ENCODE measurements at regions not wholly inside any gene's neighbourhood (a gene's known extent, or its start where the extent isn't known, plus 50 kb on each side); places are given as distances from the start of the nearest gene placed in this dataset.

- TF ChIP-seq HCFC1 (IDR thresholded peaks at IDR 0.05; ENCODE audit: low read length) (no peak), POLR2A (IDR thresholded peaks at IDR 0.05; ENCODE audit: low read depth, low read length) (no peak), EP300 (IDR thresholded peaks at IDR 0.05; ENCODE audit: borderline replicate concordance in 1 of 2, control insufficient read depth in 1 of 2, low read depth in 2 of 2, low read length in 2 of 2) (no peak), FOXK2 (IDR thresholded peaks at IDR 0.05) (no peak), KDM1A (IDR thresholded peaks at IDR 0.05; ENCODE audit: borderline replicate concordance) (no peak), ATF2 (IDR thresholded peaks at IDR 0.05; ENCODE audit: low read length) (no peak), SP1 (IDR thresholded peaks at IDR 0.05; ENCODE audit: low read depth, low read length) (no peak), BRCA1 (IDR thresholded peaks at IDR 0.05; ENCODE audit: low read depth, low read length) (no peak), NR2C2 (IDR thresholded peaks at IDR 0.05; ENCODE audit: borderline replicate concordance, control insufficient read depth, insufficient read length, low read depth) (no peak), MEF2A (IDR thresholded peaks at IDR 0.05; ENCODE audit: insufficient read depth, low read depth, low read length) (no peak), RBBP5 (conservative IDR thresholded peaks at IDR 0.05) (no peak), TCF3 (IDR thresholded peaks at IDR 0.05; ENCODE audit: borderline replicate concordance, insufficient read depth, low read depth, low read length) (no peak)
- TF ChIP-seq, protein P1, sequence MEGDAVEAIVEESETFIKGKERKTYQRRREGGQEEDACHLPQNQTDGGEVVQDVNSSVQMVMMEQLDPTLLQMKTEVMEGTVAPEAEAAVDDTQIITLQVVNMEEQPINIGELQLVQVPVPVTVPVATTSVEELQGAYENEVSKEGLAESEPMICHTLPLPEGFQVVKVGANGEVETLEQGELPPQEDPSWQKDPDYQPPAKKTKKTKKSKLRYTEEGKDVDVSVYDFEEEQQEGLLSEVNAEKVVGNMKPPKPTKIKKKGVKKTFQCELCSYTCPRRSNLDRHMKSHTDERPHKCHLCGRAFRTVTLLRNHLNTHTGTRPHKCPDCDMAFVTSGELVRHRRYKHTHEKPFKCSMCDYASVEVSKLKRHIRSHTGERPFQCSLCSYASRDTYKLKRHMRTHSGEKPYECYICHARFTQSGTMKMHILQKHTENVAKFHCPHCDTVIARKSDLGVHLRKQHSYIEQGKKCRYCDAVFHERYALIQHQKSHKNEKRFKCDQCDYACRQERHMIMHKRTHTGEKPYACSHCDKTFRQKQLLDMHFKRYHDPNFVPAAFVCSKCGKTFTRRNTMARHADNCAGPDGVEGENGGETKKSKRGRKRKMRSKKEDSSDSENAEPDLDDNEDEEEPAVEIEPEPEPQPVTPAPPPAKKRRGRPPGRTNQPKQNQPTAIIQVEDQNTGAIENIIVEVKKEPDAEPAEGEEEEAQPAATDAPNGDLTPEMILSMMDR (IDR thresholded peaks at IDR 0.05 in 2 of 3, conservative IDR thresholded peaks at IDR 0.05 in 1 of 3; ENCODE audit: control insufficient read depth in 2 of 3, extremely low read depth in 1 of 3, insufficient read depth in 1 of 3, low read depth in 3 of 3, low read length in 3 of 3) = no peak
- TF ChIP-seq, protein P2, sequence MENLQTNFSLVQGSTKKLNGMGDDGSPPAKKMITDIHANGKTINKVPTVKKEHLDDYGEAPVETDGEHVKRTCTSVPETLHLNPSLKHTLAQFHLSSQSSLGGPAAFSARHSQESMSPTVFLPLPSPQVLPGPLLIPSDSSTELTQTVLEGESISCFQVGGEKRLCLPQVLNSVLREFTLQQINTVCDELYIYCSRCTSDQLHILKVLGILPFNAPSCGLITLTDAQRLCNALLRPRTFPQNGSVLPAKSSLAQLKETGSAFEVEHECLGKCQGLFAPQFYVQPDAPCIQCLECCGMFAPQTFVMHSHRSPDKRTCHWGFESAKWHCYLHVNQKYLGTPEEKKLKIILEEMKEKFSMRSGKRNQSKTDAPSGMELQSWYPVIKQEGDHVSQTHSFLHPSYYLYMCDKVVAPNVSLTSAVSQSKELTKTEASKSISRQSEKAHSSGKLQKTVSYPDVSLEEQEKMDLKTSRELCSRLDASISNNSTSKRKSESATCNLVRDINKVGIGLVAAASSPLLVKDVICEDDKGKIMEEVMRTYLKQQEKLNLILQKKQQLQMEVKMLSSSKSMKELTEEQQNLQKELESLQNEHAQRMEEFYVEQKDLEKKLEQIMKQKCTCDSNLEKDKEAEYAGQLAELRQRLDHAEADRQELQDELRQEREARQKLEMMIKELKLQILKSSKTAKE (IDR thresholded peaks at IDR 0.05; ENCODE audit: low read depth, poor library complexity, severe bottlenecking) = no peak
Measured at GRCh38 chr5:96207420-96207819, 225.6 kb downstream of the PCSK1 start.
